ENCODE measurements at regions not wholly inside any gene's neighbourhood (a gene's known extent, or its start where the extent isn't known, plus 50 kb on each side); places are given as distances from the start of the nearest gene placed in this dataset.
"Not testable (repeated sequence)": the region's sequence is repeated elsewhere in the genome, so short reads cannot be mapped to it uniquely, and the experiment has no call there.

- no peak for DNase-seq (ENCODE audit: low read depth in 2 of 2)
These were observed 744.1 kb downstream of the DHX35 start for GRCh38 chr20:39706184-39706663.

GRCh38 chr20:39705032-39705431 is 742.9 kb downstream of the DHX35 start:
- DNase-seq (ENCODE audit: low read depth in 2 of 2) = no peak

GRCh38 chr20:39703357-39703756 is 741.2 kb downstream of the DHX35 start:
- not testable (repeated sequence) for DNase-seq (ENCODE audit: low read depth in 2 of 2)

- no peak for DNase-seq (ENCODE audit: low read depth in 2 of 2)
These were observed 740.7 kb downstream of the DHX35 start for GRCh38 chr20:39702701-39703349.

- no peak for DNase-seq (ENCODE audit: low read depth in 2 of 2)
These were observed 738.4 kb downstream of the DHX35 start for GRCh38 chr20:39700528-39700927.

GRCh38 chr20:39699166-39699725 is 737.1 kb downstream of the DHX35 start:
- no peak for DNase-seq (ENCODE audit: low read depth in 2 of 2)

GRCh38 chr20:39698752-39699151 is 736.6 kb downstream of the DHX35 start:
- DNase-seq (ENCODE audit: low read depth in 2 of 2) = no peak

- no peak for DNase-seq (ENCODE audit: low read depth in 2 of 2)
These were observed 729.2 kb downstream of the DHX35 start for GRCh38 chr20:39691151-39691862.

GRCh38 chr20:39676857-39677391 is 714.8 kb downstream of the DHX35 start:
- DNase-seq (ENCODE audit: low read depth in 2 of 2) = peak in 1 of 2 donors; percentile 0

- DNase-seq (ENCODE audit: low read depth in 2 of 2) = no peak
These were observed 714.1 kb downstream of the DHX35 start for GRCh38 chr20:39676241-39676640.

GRCh38 chr20:39674842-39675241 is 712.7 kb downstream of the DHX35 start:
- DNase-seq (ENCODE audit: low read depth in 2 of 2) = no peak

- no peak for DNase-seq (ENCODE audit: low read depth in 2 of 2)
These were observed 708.8 kb downstream of the DHX35 start for GRCh38 chr20:39670988-39671387.

GRCh38 chr20:39669659-39670058 is 707.5 kb downstream of the DHX35 start:
- no peak for DNase-seq (ENCODE audit: low read depth in 2 of 2)

- no peak for DNase-seq (ENCODE audit: low read depth in 2 of 2)
These were observed 705.9 kb downstream of the DHX35 start for GRCh38 chr20:39668038-39668437.

- DNase-seq (ENCODE audit: low read depth in 2 of 2) = no peak
These were observed 699.7 kb downstream of the DHX35 start for GRCh38 chr20:39661833-39662232.

- DNase-seq (ENCODE audit: low read depth in 2 of 2) = no peak
These were observed 698.8 kb downstream of the DHX35 start for GRCh38 chr20:39660965-39661364.

- DNase-seq (ENCODE audit: low read depth in 2 of 2) = peak in 1 of 2 donors; percentile 4
These were observed 698.1 kb downstream of the DHX35 start for GRCh38 chr20:39660226-39660625.

- DNase-seq (ENCODE audit: low read depth in 2 of 2) = no peak
These were observed 696.7 kb downstream of the DHX35 start for GRCh38 chr20:39658662-39659409.

GRCh38 chr20:39654171-39654570 is 692.0 kb downstream of the DHX35 start:
- no peak for DNase-seq (ENCODE audit: low read depth in 2 of 2)

GRCh38 chr20:39651645-39652325 is 689.6 kb downstream of the DHX35 start:
- DNase-seq (ENCODE audit: low read depth in 2 of 2) = no peak

GRCh38 chr20:39646874-39647413 is 684.8 kb downstream of the DHX35 start:
- no peak for DNase-seq (ENCODE audit: low read depth in 2 of 2)

Measured in lung microvascular endothelial cell (primary cell).